HL-60 (cell line): ENCODE measurements at regions not wholly inside any gene's neighbourhood (a gene's known extent, or its start where the extent isn't known, plus 50 kb on each side); places are given as distances from the start of the nearest gene placed in this dataset.

Source experiments
- CTCF ChIP-seq: IDR thresholded peaks from one replicate; pipeline ENCODE4 v1.5.1; 2011; ENCODE audit warnings: low read length, control low read depth, inconsistent platforms; ENCODE audit not compliant: insufficient read depth
- GABPA ChIP-seq: IDR thresholded peaks from 2 replicates; pipeline ENCODE4 v1.6.1; 2012; ENCODE audit warnings: low read depth
- POLR2AphosphoS5 ChIP-seq: IDR thresholded peaks from 2 replicates; pipeline ENCODE4 v1.6.1; 2012; ENCODE audit warnings: low read depth
- REST ChIP-seq: IDR thresholded peaks from 2 replicates; pipeline ENCODE4 v1.6.1; 2012; ENCODE audit warnings: low read depth; ENCODE audit not compliant: insufficient replicate concordance

GRCh38 chr9:2396622-2397285 lies 224.8 kb upstream of the VLDLR start:
- no peak for TF ChIP-seq CTCF
- no peak for TF ChIP-seq REST
- TF ChIP-seq POLR2AphosphoS5, result no peak
- TF ChIP-seq GABPA, result no peak
